ENCODE measurements at regions not wholly inside any gene's neighbourhood (a gene's known extent, or its start where the extent isn't known, plus 50 kb on each side); places are given as distances from the start of the nearest gene placed in this dataset.
"Not testable (repeated sequence)": the region's sequence is repeated elsewhere in the genome, so short reads cannot be mapped to it uniquely, and the experiment has no call there.

GRCh38 chr2:219868635-219869034 is 241.2 kb downstream of the SLC4A3 start:
- Histone ChIP-seq H3K9me3 (ENCODE audit: control insufficient read depth in 4 of 4, insufficient read depth in 3 of 4, low read length in 3 of 4) (no peaks in the 10 kb centered on the region), H3K36me3 (ENCODE audit: control insufficient read depth in 4 of 4, insufficient read depth in 4 of 4, low read length in 4 of 4) (no peaks in the 10 kb centered on the region), H3K27me3 (ENCODE audit: control insufficient read depth in 3 of 3, insufficient read depth in 3 of 3, low read length in 2 of 3) (peaks cover 0 to 3% (median 0%) of the 10 kb centered on the region in 3 donors), H3K4me1 (ENCODE audit: control insufficient read depth in 5 of 5, insufficient read depth in 5 of 5, low read length in 5 of 5) (no peaks in the 10 kb centered on the region), H3K4me3 (no peak overlapping the region), H3K27ac (ENCODE audit: low read depth in 1 of 2, low read length in 1 of 2) (no peak overlapping the region), H3K9ac (ENCODE audit: insufficient read depth in 1 of 2, low read length in 2 of 2) (no peak overlapping the region)
- 86 to 89% methylated on average over 2 of the region's 2 CpGs for WGBS, 2 donors
- TF ChIP-seq CTCF (IDR thresholded peaks at IDR 0.05; ENCODE audit: control extremely low read depth, extremely low read depth): no peak
- no peak for ATAC-seq (ENCODE audit: insufficient read depth, low FRiP score)
- no peak for DNase-seq

- DNase-seq (no peak), ATAC-seq (ENCODE audit: insufficient read depth, low FRiP score) (no peak)
- TF ChIP-seq CTCF (IDR thresholded peaks at IDR 0.05; ENCODE audit: control extremely low read depth, extremely low read depth): no peak
- Histone ChIP-seq H3K4me3 (no peak overlapping the region), H3K27ac (ENCODE audit: low read depth in 1 of 2, low read length in 1 of 2) (no peak overlapping the region), H3K9ac (ENCODE audit: insufficient read depth in 1 of 2, low read length in 2 of 2) (no peak overlapping the region), H3K9me3 (ENCODE audit: control insufficient read depth in 4 of 4, insufficient read depth in 3 of 4, low read length in 3 of 4) (no peaks in the 10 kb centered on the region), H3K36me3 (ENCODE audit: control insufficient read depth in 4 of 4, insufficient read depth in 4 of 4, low read length in 4 of 4) (no peaks in the 10 kb centered on the region), H3K4me1 (ENCODE audit: control insufficient read depth in 5 of 5, insufficient read depth in 5 of 5, low read length in 5 of 5) (no peaks in the 10 kb centered on the region), H3K27me3 (ENCODE audit: control insufficient read depth in 3 of 3, insufficient read depth in 3 of 3, low read length in 2 of 3) (peaks cover 0 to 3% (median 0%) of the 10 kb centered on the region in 3 donors)
- 70 to 79% methylated on average over 3 of the region's 3 CpGs for WGBS, 2 donors
Observed at GRCh38 chr2:219870041-219870440, 242.6 kb downstream of the SLC4A3 start.

GRCh38 chr2:219871351-219871750 is 243.9 kb downstream of the SLC4A3 start:
- no peak overlapping the region for H3K9ac ChIP-seq (ENCODE audit: insufficient read depth in 1 of 2, low read length in 2 of 2)
- no peak overlapping the region for H3K27ac ChIP-seq (ENCODE audit: low read depth in 1 of 2, low read length in 1 of 2)
- no peaks in the 10 kb centered on the region for H3K4me1 ChIP-seq (ENCODE audit: control insufficient read depth in 5 of 5, insufficient read depth in 5 of 5, low read length in 5 of 5)
- TF ChIP-seq CTCF (IDR thresholded peaks at IDR 0.05; ENCODE audit: control extremely low read depth, extremely low read depth): no peak
- DNase-seq (peak in 1 of 3 donors; percentile 4), ATAC-seq (ENCODE audit: insufficient read depth, low FRiP score) (no peak)
- H3K27me3 ChIP-seq (ENCODE audit: control insufficient read depth in 3 of 3, insufficient read depth in 3 of 3, low read length in 2 of 3): no peaks in the 10 kb centered on the region
- no peak overlapping the region for H3K4me3 ChIP-seq
- no peaks in the 10 kb centered on the region for H3K36me3 ChIP-seq (ENCODE audit: control insufficient read depth in 4 of 4, insufficient read depth in 4 of 4, low read length in 4 of 4)
- H3K9me3 ChIP-seq (ENCODE audit: control insufficient read depth in 4 of 4, insufficient read depth in 3 of 4, low read length in 3 of 4): no peaks in the 10 kb centered on the region
- 57 to 67% methylated on average over 8 of the region's 8 CpGs for WGBS, 2 donors

GRCh38 chr2:219875036-219875435 is 247.6 kb downstream of the SLC4A3 start:
- no peak for TF ChIP-seq CTCF (IDR thresholded peaks at IDR 0.05; ENCODE audit: control extremely low read depth, extremely low read depth)
- H3K9ac ChIP-seq (ENCODE audit: insufficient read depth in 1 of 2, low read length in 2 of 2): no peak overlapping the region
- H3K9me3 ChIP-seq (ENCODE audit: control insufficient read depth in 4 of 4, insufficient read depth in 3 of 4, low read length in 3 of 4): no peaks in the 10 kb centered on the region
- WGBS, 2 donors: 79 to 84% methylated on average over 1 of the region's 1 CpG
- no peak overlapping the region for H3K27ac ChIP-seq (ENCODE audit: low read depth in 1 of 2, low read length in 1 of 2)
- no peaks in the 10 kb centered on the region for H3K36me3 ChIP-seq (ENCODE audit: control insufficient read depth in 4 of 4, insufficient read depth in 4 of 4, low read length in 4 of 4)
- DNase-seq (no peak), ATAC-seq (ENCODE audit: insufficient read depth, low FRiP score) (no peak)
- no peaks in the 10 kb centered on the region for H3K4me1 ChIP-seq (ENCODE audit: control insufficient read depth in 5 of 5, insufficient read depth in 5 of 5, low read length in 5 of 5)
- no peaks in the 10 kb centered on the region for H3K27me3 ChIP-seq (ENCODE audit: control insufficient read depth in 3 of 3, insufficient read depth in 3 of 3, low read length in 2 of 3)
- no peak overlapping the region for H3K4me3 ChIP-seq

GRCh38 chr2:219875986-219876385 is 248.6 kb downstream of the SLC4A3 start:
- not testable (repeated sequence) for H3K9me3 ChIP-seq (ENCODE audit: control insufficient read depth in 4 of 4, insufficient read depth in 3 of 4, low read length in 3 of 4); DNase-seq; ATAC-seq (ENCODE audit: insufficient read depth, low FRiP score); H3K9ac ChIP-seq (ENCODE audit: insufficient read depth in 1 of 2, low read length in 2 of 2); H3K27me3 ChIP-seq (ENCODE audit: control insufficient read depth in 3 of 3, insufficient read depth in 3 of 3, low read length in 2 of 3); H3K4me1 ChIP-seq (ENCODE audit: control insufficient read depth in 5 of 5, insufficient read depth in 5 of 5, low read length in 5 of 5); H3K36me3 ChIP-seq (ENCODE audit: control insufficient read depth in 4 of 4, insufficient read depth in 4 of 4, low read length in 4 of 4); H3K27ac ChIP-seq (ENCODE audit: low read depth in 1 of 2, low read length in 1 of 2); H3K4me3 ChIP-seq
- 66 to 91% methylated on average over 3 of the region's 3 CpGs for WGBS, 2 donors

All from lung (tissue), 11 donors.